Retinal pigment epithelial cell (primary cell): ENCODE measurements at regions not wholly inside any gene's neighbourhood (a gene's known extent, or its start where the extent isn't known, plus 50 kb on each side); places are given as distances from the start of the nearest gene placed in this dataset.

Source experiments
- DNase-seq: peaks from one replicate; pipeline ENCODE4 v3.0.0-alpha.2; 2010; ENCODE audit warnings: low read depth
- H3K4me3 ChIP-seq: 2 replicates; pipeline ENCODE4 v1.5.1; 2011; ENCODE audit warnings: mild to moderate bottlenecking, low read length, control low read depth, moderate library complexity
- CTCF ChIP-seq: conservative IDR thresholded peaks from 2 replicates; pipeline ENCODE4 v1.5.1; 2011; ENCODE audit warnings: low read depth, low read length, control low read depth, inconsistent platforms

- no peak overlapping the region for H3K4me3 ChIP-seq
- peak; percentile 32 for DNase-seq
- peak; percentile 96 for TF ChIP-seq CTCF
Measured at GRCh38 chr4:30380404-30380998, 339.7 kb upstream of the PCDH7 start.

DNA sequence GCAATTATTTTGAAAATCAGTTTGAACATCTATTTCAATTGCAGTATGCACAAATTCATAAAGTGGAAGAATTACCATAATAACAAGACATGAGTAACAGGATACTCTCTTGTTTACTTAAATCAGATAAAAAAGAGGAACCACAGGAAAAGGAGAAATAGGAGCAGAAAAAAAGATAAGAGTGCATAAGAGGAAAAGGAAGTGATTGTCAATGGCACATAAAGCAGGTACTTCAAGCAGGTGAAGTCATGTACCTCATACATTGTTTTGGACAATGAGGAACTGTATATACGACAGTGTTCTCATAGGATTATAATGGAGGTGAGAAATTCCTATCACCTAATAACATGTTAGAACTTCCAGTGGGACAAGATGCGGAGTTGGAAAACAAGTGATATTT, 334.5 kb upstream of the PCDH7 start:
- no peak for DNase-seq
- no peak for TF ChIP-seq CTCF
- no peak overlapping the region for H3K4me3 ChIP-seq

GRCh38 chr4:30386266-30386895, 333.8 kb upstream of the PCDH7 start:
- TF ChIP-seq CTCF = no peak
- DNase-seq = no peak
- H3K4me3 ChIP-seq = no peak overlapping the region

GRCh38 chr4:30395902-30396301, 324.3 kb upstream of the PCDH7 start:
- no peak for DNase-seq
- TF ChIP-seq CTCF = no peak
- no peak overlapping the region for H3K4me3 ChIP-seq

GRCh38 chr4:30396772-30397475, 323.2 kb upstream of the PCDH7 start:
- H3K4me3 ChIP-seq = no peak overlapping the region
- TF ChIP-seq CTCF = no peak
- DNase-seq = no peak

DNA sequence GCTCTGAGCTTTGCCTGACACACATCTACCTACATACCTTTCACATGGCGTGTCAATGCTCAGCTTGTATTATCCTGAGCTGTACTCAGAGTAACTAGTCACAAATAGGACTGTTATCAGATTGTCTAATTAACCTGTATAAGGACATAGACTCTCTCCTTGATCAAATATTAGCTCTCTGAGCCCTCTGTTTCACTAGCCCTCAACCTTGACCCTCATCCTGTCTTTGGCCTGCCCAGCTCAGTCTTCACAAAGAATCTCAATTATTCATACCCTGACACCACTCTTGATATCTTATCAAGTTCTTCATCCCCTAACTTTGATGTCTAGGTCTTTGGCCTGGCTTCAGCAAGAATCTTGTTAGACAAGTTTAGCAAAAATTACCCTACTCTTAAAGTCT, 320.7 kb upstream of the PCDH7 start:
- no peak for DNase-seq
- no peak for TF ChIP-seq CTCF
- H3K4me3 ChIP-seq = no peak overlapping the region

DNA sequence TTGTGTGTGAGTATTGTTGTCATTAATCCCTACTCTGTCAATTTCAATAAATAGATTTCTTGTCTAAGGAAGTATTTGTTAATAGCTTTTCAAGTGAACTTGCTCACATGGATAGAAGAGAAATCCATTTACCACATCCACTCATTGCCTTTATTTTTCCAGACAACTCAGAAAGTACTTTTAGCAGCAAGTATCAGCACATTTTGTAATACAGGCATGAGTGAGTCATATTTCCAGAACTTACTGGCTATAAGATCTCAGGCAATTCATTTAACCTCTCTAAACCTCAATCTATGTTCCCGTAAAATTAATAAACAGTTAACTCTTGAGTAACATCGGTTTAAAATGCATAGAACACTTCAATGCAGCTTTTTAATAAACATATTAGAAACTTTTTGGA, 317.9 kb upstream of the PCDH7 start:
- no peak for TF ChIP-seq CTCF
- DNase-seq = no peak
- no peak overlapping the region for H3K4me3 ChIP-seq
